HEK293 (cell line): ENCODE measurements at regions not wholly inside any gene's neighbourhood (a gene's known extent, or its start where the extent isn't known, plus 50 kb on each side); places are given as distances from the start of the nearest gene placed in this dataset.

Source experiments
- CTCF ChIA-PET: fragments of 350-600 bp; formaldehyde crosslinking; extraction: SDS; loops from one replicate; lab custom pipeline; 2021; ENCODE audit warnings: antibody characterized with exemption; lab: Yijun Ruan, JAX
- POLR2A ChIA-PET: fragments of 300-600 bp; formaldehyde crosslinking; extraction: SDS; loops from one replicate; lab custom pipeline; 2020; ENCODE audit warnings: antibody characterized with exemption, inconsistent platforms; lab: Yijun Ruan, JAX
- H3K27ac ChIP-seq: fragments of 200-500 bp; sonication (Bioruptor generic); 2 replicates; pipeline ENCODE4 v1.5.1; 2014; ENCODE audit warnings: low read depth, low read length, control low read depth, inconsistent platforms; ENCODE audit errors: extremely low read depth
- H3K36me3 ChIP-seq, 2 experiments: fragments of 200-500 bp in 1 of 2; sonication (Bioruptor generic) in 1 of 2; 1 replicate in 1 of 2; 2 replicates in 1 of 2; pipeline ENCODE4 v1.5.1; 2014 to 2017; ENCODE audit warnings: inconsistent platforms in 2 of 2, low read length in 2 of 2; ENCODE audit not compliant: control insufficient read depth in 2 of 2, insufficient read depth in 1 of 2
- H3K4me1 ChIP-seq: fragments of 200-500 bp; sonication (Bioruptor generic); 2 replicates; pipeline ENCODE4 v1.5.1; 2014; ENCODE audit warnings: mild to moderate bottlenecking, low read length, inconsistent platforms; ENCODE audit not compliant: control insufficient read depth, insufficient read depth
- H3K4me3 ChIP-seq: 2 replicates; pipeline ENCODE4 v1.5.1; 2011; ENCODE audit warnings: low read depth, mild to moderate bottlenecking, control low read depth, low read length, moderate library complexity
- H3K9me3 ChIP-seq: fragments of 200-500 bp; sonication (Bioruptor generic); 2 replicates; pipeline ENCODE4 v1.5.1; 2014; ENCODE audit warnings: low read depth, low read length, inconsistent platforms; ENCODE audit not compliant: control insufficient read depth, insufficient read depth
- BCL6B ChIP-seq: fragments of 450-650 bp; formaldehyde crosslinking; IDR thresholded peaks from 2 replicates; pipeline ENCODE4 v1.5.1; 2017; ENCODE audit warnings: missing biosample characterization, missing genetic modification characterization
- KLF10 ChIP-seq: fragments of 450-650 bp; IDR thresholded peaks from 2 replicates; pipeline ENCODE4 v1.5.1; 2018; ENCODE audit warnings: missing biosample characterization, mild to moderate bottlenecking, missing genetic modification characterization
- SALL2 ChIP-seq: fragments of 450-650 bp; formaldehyde crosslinking; IDR thresholded peaks from 2 replicates; pipeline ENCODE4 v1.5.0; 2017; ENCODE audit warnings: missing biosample characterization, mild to moderate bottlenecking, missing genetic modification characterization, borderline replicate concordance
- TCF7L2 ChIP-seq: IDR thresholded peaks from 2 replicates; pipeline ENCODE4 v1.6.1; 2011; ENCODE audit warnings: low read depth, mild to moderate bottlenecking, inconsistent platforms, low read length, moderate library complexity, borderline replicate concordance
- WT1 ChIP-seq: fragments of 450-650 bp; formaldehyde crosslinking; IDR thresholded peaks from 2 replicates; pipeline ENCODE4 v1.5.1; 2016; ENCODE audit warnings: missing biosample characterization, missing genetic modification characterization
- YY1 ChIP-seq: fragments of 450-650 bp; formaldehyde crosslinking; IDR thresholded peaks from 2 replicates; pipeline ENCODE4 v1.5.1; 2018; ENCODE audit warnings: missing biosample characterization, missing genetic modification characterization
- ZBTB20 ChIP-seq: fragments of 450-650 bp; formaldehyde crosslinking; IDR thresholded peaks from 2 replicates; pipeline ENCODE4 v1.5.1; 2016; ENCODE audit warnings: missing biosample characterization, missing genetic modification characterization
- ZNF114 ChIP-seq: fragments of 450-650 bp; formaldehyde crosslinking; IDR thresholded peaks from 2 replicates; pipeline ENCODE4 v1.5.0; 2017; ENCODE audit warnings: missing biosample characterization, missing genetic modification characterization
- ZNF214 ChIP-seq: fragments of 450-650 bp; formaldehyde crosslinking; IDR thresholded peaks from 2 replicates; pipeline ENCODE4 v1.5.1; 2017; ENCODE audit warnings: missing biosample characterization, mild to moderate bottlenecking, missing genetic modification characterization, borderline replicate concordance
- ZNF274 ChIP-seq, 2 experiments: fragments of 200-500 bp in 1 of 2; fragments of 450-650 bp in 1 of 2; sonication (Bioruptor generic) in 1 of 2; formaldehyde crosslinking in 1 of 2; IDR thresholded peaks; 2 replicates each; pipeline versions ENCODE4 v1.5.1 to v1.6.1; 2014 to 2016; ENCODE audit warnings: borderline replicate concordance in 1 of 2, inconsistent platforms in 1 of 2, low read length in 1 of 2, missing biosample characterization in 1 of 2, missing genetic modification characterization in 1 of 2
- ZNF48 ChIP-seq: fragments of 450-650 bp; formaldehyde crosslinking; IDR thresholded peaks from 2 replicates; pipeline ENCODE4 v1.5.1; 2016; ENCODE audit warnings: missing biosample characterization, missing genetic modification characterization
- ZNF518A ChIP-seq: fragments of 450-650 bp; formaldehyde crosslinking; conservative IDR thresholded peaks from 2 replicates; pipeline ENCODE4 v1.5.1; 2016; ENCODE audit warnings: low read depth, missing biosample characterization, missing genetic modification characterization
- ZNF585B ChIP-seq: fragments of 450-650 bp; formaldehyde crosslinking; IDR thresholded peaks from 2 replicates; pipeline ENCODE4 v1.5.1; 2016; ENCODE audit warnings: missing biosample characterization, missing genetic modification characterization
- ZNF624 ChIP-seq: fragments of 450-650 bp; formaldehyde crosslinking; IDR thresholded peaks from 2 replicates; pipeline ENCODE4 v1.5.1; 2017; ENCODE audit warnings: missing biosample characterization, missing genetic modification characterization
- ZNF776 ChIP-seq: fragments of 450-650 bp; formaldehyde crosslinking; IDR thresholded peaks from 2 replicates; pipeline ENCODE4 v1.5.0; 2017; ENCODE audit warnings: missing biosample characterization, missing genetic modification characterization, borderline replicate concordance
- ZNF843 ChIP-seq: fragments of 450-650 bp; formaldehyde crosslinking; IDR thresholded peaks from 2 replicates; pipeline ENCODE4 v1.5.1; 2016; ENCODE audit warnings: missing biosample characterization, missing genetic modification characterization
- TF ChIP-seq, protein P1 (sequence below): fragments of 450-650 bp; formaldehyde crosslinking; IDR thresholded peaks from 2 replicates; pipeline ENCODE4 v1.5.1; 2016; ENCODE audit warnings: missing biosample characterization, missing genetic modification characterization, borderline replicate concordance
- TF ChIP-seq, protein P2 (sequence below): fragments of 450-650 bp; formaldehyde crosslinking; optimal IDR thresholded peaks from 2 replicates; pipeline ENCODE3; 2016; ENCODE audit warnings: missing biosample characterization, mild to moderate bottlenecking, missing genetic modification characterization
- TF ChIP-seq, protein P3 (sequence below): fragments of 450-650 bp; formaldehyde crosslinking; IDR thresholded peaks from 2 replicates; pipeline ENCODE4 v1.5.1; 2016; ENCODE audit warnings: missing biosample characterization, missing genetic modification characterization, low read depth
- TF ChIP-seq, protein P4 (sequence below): fragments of 450-650 bp; formaldehyde crosslinking; IDR thresholded peaks from 2 replicates; pipeline ENCODE4 v1.5.1; 2017; ENCODE audit warnings: missing biosample characterization, mild to moderate bottlenecking, missing genetic modification characterization, moderate library complexity

GRCh38 chr14:101407328-101407727 lies 154.0 kb upstream of the DIO3 start:
- no peak for TF ChIP-seq ZNF776 (tag by site-specific recombination)
- TF ChIP-seq, protein P1, sequence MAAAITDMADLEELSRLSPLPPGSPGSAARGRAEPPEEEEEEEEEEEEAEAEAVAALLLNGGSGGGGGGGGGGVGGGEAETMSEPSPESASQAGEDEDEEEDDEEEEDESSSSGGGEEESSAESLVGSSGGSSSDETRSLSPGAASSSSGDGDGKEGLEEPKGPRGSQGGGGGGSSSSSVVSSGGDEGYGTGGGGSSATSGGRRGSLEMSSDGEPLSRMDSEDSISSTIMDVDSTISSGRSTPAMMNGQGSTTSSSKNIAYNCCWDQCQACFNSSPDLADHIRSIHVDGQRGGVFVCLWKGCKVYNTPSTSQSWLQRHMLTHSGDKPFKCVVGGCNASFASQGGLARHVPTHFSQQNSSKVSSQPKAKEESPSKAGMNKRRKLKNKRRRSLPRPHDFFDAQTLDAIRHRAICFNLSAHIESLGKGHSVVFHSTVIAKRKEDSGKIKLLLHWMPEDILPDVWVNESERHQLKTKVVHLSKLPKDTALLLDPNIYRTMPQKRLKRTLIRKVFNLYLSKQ (tag by site-specific recombination): no peak
- no peak for TF ChIP-seq ZNF624
- no peak for TF ChIP-seq ZNF843 (tag by site-specific recombination)
- no peak for TF ChIP-seq ZNF274 (IDR thresholded peaks at IDR 0.05; ENCODE audit: low read length)
- TF ChIP-seq ZNF274 (tag by site-specific recombination; IDR thresholded peaks at IDR 0.05; ENCODE audit: borderline replicate concordance): no peak
- POLR2A ChIA-PET: no interaction called here
- no peaks in the 10 kb centered on the region for H3K9me3 ChIP-seq
- CTCF ChIA-PET: no interaction called here
- no peaks in the 10 kb centered on the region for H3K4me1 ChIP-seq
- no peak overlapping the region for H3K27ac ChIP-seq
- no peak overlapping the region for H3K4me3 ChIP-seq
- no peaks in the 10 kb centered on the region for H3K36me3 ChIP-seq

DNA sequence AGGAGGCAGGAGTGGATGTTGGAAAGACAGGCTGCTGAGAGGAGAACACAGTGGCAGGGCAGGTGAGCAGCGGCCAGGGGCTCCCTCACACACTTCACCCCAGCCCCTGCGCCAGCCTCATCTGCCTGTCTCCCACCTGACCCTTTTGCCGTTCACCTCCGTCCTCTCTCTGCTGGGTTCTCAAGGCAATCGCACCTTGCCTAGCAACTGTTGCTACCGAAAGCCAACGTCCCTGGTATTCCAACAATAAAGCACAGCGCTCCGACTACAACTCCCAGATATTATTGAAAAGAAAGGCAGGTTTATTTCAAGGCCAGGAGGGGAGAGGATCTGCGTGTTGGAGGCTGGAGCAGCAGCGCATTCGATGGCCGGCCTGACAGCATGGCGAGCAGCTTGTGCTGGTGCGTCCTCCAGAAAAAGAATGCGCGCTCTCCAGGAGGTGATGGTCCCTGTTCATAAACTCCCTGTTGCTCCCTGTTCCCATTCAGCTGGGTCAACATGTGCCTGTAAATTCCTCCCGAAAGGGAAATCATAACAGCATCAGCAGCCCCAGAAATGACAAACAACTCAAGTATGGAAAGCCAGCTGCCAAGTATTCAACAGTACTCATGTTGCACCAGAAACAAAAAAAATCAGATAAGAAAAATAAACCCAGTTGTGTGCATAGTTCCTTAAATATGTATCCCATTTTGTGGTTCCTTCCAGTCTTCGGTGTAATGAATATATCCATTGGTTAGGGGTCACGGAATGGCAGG lies 153.0 kb upstream of the DIO3 start:
- H3K27ac ChIP-seq: no peak overlapping the region
- CTCF ChIA-PET: no interaction called here
- POLR2A ChIA-PET: no interaction called here

More for the DNA sequence above, 153.0 kb upstream of the DIO3 start:
- Histone ChIP-seq H3K4me3 (no peak overlapping the region), H3K4me1 (no peaks in the 10 kb centered on the region), H3K36me3 (no peaks in the 10 kb centered on the region), H3K9me3 (no peaks in the 10 kb centered on the region)
- TF ChIP-seq TCF7L2 (no peak), ZNF214 (no peak), ZNF585B (tag by site-specific recombination) (no peak), BCL6B (no peak), ZNF518A (tag by site-specific recombination) (no peak), YY1 (tag by site-specific recombination) (no peak), WT1 (tag by site-specific recombination) (no peak), KLF10 (no peak), SALL2 (no peak), ZBTB20 (no peak), ZNF48 (tag by site-specific recombination) (no peak), ZNF114 (tag by site-specific recombination) (no peak)
- TF ChIP-seq, protein P2, sequence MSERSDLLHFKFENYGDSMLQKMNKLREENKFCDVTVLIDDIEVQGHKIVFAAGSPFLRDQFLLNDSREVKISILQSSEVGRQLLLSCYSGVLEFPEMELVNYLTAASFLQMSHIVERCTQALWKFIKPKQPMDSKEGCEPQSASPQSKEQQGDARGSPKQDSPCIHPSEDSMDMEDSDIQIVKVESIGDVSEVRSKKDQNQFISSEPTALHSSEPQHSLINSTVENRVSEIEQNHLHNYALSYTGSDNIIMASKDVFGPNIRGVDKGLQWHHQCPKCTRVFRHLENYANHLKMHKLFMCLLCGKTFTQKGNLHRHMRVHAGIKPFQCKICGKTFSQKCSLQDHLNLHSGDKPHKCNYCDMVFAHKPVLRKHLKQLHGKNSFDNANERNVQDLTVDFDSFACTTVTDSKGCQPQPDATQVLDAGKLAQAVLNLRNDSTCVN: no peak
- TF ChIP-seq, protein P3, sequence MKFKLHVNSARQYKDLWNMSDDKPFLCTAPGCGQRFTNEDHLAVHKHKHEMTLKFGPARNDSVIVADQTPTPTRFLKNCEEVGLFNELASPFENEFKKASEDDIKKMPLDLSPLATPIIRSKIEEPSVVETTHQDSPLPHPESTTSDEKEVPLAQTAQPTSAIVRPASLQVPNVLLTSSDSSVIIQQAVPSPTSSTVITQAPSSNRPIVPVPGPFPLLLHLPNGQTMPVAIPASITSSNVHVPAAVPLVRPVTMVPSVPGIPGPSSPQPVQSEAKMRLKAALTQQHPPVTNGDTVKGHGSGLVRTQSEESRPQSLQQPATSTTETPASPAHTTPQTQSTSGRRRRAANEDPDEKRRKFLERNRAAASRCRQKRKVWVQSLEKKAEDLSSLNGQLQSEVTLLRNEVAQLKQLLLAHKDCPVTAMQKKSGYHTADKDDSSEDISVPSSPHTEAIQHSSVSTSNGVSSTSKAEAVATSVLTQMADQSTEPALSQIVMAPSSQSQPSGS: no peak
- TF ChIP-seq, protein P4, sequence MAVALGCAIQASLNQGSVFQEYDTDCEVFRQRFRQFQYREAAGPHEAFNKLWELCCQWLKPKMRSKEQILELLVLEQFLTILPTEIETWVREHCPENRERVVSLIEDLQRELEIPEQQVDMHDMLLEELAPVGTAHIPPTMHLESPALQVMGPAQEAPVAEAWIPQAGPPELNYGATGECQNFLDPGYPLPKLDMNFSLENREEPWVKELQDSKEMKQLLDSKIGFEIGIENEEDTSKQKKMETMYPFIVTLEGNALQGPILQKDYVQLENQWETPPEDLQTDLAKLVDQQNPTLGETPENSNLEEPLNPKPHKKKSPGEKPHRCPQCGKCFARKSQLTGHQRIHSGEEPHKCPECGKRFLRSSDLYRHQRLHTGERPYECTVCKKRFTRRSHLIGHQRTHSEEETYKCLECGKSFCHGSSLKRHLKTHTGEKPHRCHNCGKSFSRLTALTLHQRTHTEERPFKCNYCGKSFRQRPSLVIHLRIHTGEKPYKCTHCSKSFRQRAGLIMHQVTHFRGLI (tag by site-specific recombination): no peak
